SK-N-SH treated with all-trans-retinoic acid at 6 μM for 48 hours (cell line): ENCODE measurements at regions not wholly inside any gene's neighbourhood (a gene's known extent, or its start where the extent isn't known, plus 50 kb on each side); places are given as distances from the start of the nearest gene placed in this dataset.

Experiments used
- ATAC-seq: fragments of 200-7000 bp; cut with Tn5 transposase; 3 replicates; pipeline ENCODE4 v1.9.1; 2020; ENCODE audit warnings: mild to moderate bottlenecking, moderate library complexity
- ARNTL ChIP-seq: fragments of 450-650 bp; formaldehyde crosslinking; IDR thresholded peaks from 2 replicates; pipeline ENCODE4 v1.5.0; 2020; ENCODE audit warnings: low read depth, mild to moderate bottlenecking, moderate library complexity, borderline replicate concordance
- BACH2 ChIP-seq: fragments of 250-450 bp; sonication (Bioruptor Pico); IDR thresholded peaks from 2 replicates; pipeline ENCODE4 v1.9.0; 2021; ENCODE audit warnings: mild to moderate bottlenecking, borderline replicate concordance
- CREB5 ChIP-seq: fragments of 250-450 bp; sonication (Bioruptor Pico); IDR thresholded peaks from 2 replicates; pipeline ENCODE4 v1.5.1; 2020; ENCODE audit warnings: low read depth, mild to moderate bottlenecking, moderate library complexity
- CSDC2 ChIP-seq: fragments of 250-450 bp; sonication (Bioruptor Pico); IDR thresholded peaks from 2 replicates; pipeline ENCODE4 v1.5.0; 2020; ENCODE audit warnings: mild to moderate bottlenecking, moderate library complexity
- CSRNP3 ChIP-seq: fragments of 250-450 bp; sonication (Bioruptor Pico); IDR thresholded peaks from 2 replicates; pipeline ENCODE4 v1.5.1; 2021; ENCODE audit warnings: mild to moderate bottlenecking, moderate library complexity
- ESRRG ChIP-seq: fragments of 250-450 bp; sonication (Bioruptor Pico); IDR thresholded peaks from 2 replicates; pipeline ENCODE4 v1.6.1; 2021; ENCODE audit warnings: mild to moderate bottlenecking
- GLIS3 ChIP-seq: fragments of 250-450 bp; sonication (Bioruptor Pico); IDR thresholded peaks from 2 replicates; pipeline ENCODE4 v1.5.0; 2020; ENCODE audit warnings: mild to moderate bottlenecking, moderate library complexity
- ISL1 ChIP-seq: fragments of 250-450 bp; sonication (Bioruptor Pico); IDR thresholded peaks from 2 replicates; pipeline ENCODE4 v2.1.2; 2022; ENCODE audit warnings: mild to moderate bottlenecking, moderate library complexity
- OSR1 ChIP-seq: fragments of 250-450 bp; sonication (Bioruptor Pico); IDR thresholded peaks from 2 replicates; pipeline ENCODE4 v1.8.0; 2022; ENCODE audit warnings: moderate library complexity, mild to moderate bottlenecking, inconsistent platforms
- PATZ1 ChIP-seq: fragments of 250-450 bp; sonication (Bioruptor Pico); IDR thresholded peaks from 2 replicates; pipeline ENCODE4 v1.8.0; 2020; ENCODE audit warnings: mild to moderate bottlenecking, moderate library complexity, borderline replicate concordance
- POU6F1 ChIP-seq: fragments of 250-450 bp; sonication (Bioruptor Pico); IDR thresholded peaks from 2 replicates; pipeline ENCODE4 v1.8.0; 2021; ENCODE audit warnings: low read depth, mild to moderate bottlenecking, moderate library complexity, borderline replicate concordance
- PPARA ChIP-seq: fragments of 250-450 bp; sonication (Bioruptor Pico); IDR thresholded peaks from 2 replicates; pipeline ENCODE4 v1.5.0; 2020; ENCODE audit warnings: mild to moderate bottlenecking, borderline replicate concordance
- RARB ChIP-seq: fragments of 250-450 bp; sonication (Bioruptor Pico); IDR thresholded peaks from 2 replicates; pipeline ENCODE4 v1.8.0; 2021; ENCODE audit warnings: mild to moderate bottlenecking, moderate library complexity
- SNAI2 ChIP-seq: fragments of 250-450 bp; sonication (Bioruptor Pico); IDR thresholded peaks from 2 replicates; pipeline ENCODE4 v1.5.0; 2020; ENCODE audit warnings: mild to moderate bottlenecking, moderate library complexity
- TCF4 ChIP-seq: fragments of 250-450 bp; sonication (Bioruptor Pico); IDR thresholded peaks from 2 replicates; pipeline ENCODE4 v1.8.0; 2021; ENCODE audit warnings: mild to moderate bottlenecking, moderate library complexity, borderline replicate concordance
- TOX ChIP-seq: fragments of 250-450 bp; sonication (Bioruptor Pico); IDR thresholded peaks from 2 replicates; pipeline ENCODE4 v1.8.0; 2021; ENCODE audit warnings: mild to moderate bottlenecking, moderate library complexity, borderline replicate concordance
- TSHZ2 ChIP-seq: fragments of 250-450 bp; sonication (Bioruptor Pico); IDR thresholded peaks from 2 replicates; pipeline ENCODE4 v1.5.0; 2020; ENCODE audit warnings: mild to moderate bottlenecking, moderate library complexity
- ZC3H10 ChIP-seq: fragments of 250-450 bp; sonication (Bioruptor Pico); IDR thresholded peaks from 2 replicates; pipeline ENCODE4 v1.5.1; 2021; ENCODE audit warnings: mild to moderate bottlenecking, moderate library complexity
- ZFP3 ChIP-seq: fragments of 250-450 bp; sonication (Bioruptor Pico); IDR thresholded peaks from 2 replicates; pipeline ENCODE4 v1.5.0; 2020; ENCODE audit warnings: mild to moderate bottlenecking, moderate library complexity
- ZFP30 ChIP-seq: fragments of 450-650 bp; formaldehyde crosslinking; IDR thresholded peaks from 2 replicates; pipeline ENCODE4 v1.5.0; 2022; ENCODE audit warnings: mild to moderate bottlenecking, moderate library complexity
- ZNF565 ChIP-seq: fragments of 450-650 bp; formaldehyde crosslinking; conservative IDR thresholded peaks from 2 replicates; pipeline ENCODE4 v1.5.0; 2020; ENCODE audit warnings: low read depth, mild to moderate bottlenecking, moderate library complexity
- ZNF70 ChIP-seq: fragments of 450-650 bp; formaldehyde crosslinking; IDR thresholded peaks from 2 replicates; pipeline ENCODE4 v1.5.0; 2020; ENCODE audit warnings: mild to moderate bottlenecking, moderate library complexity

GRCh38 chr6:3591970-3592369 is 135.1 kb upstream of the SLC22A23 start:
- TF ChIP-seq TCF4 (CRISPR knock-in tag) = no peak
- TF ChIP-seq ZNF565 (CRISPR knock-in tag) = no peak
- no peak for TF ChIP-seq ZFP3 (CRISPR knock-in tag)
- TF ChIP-seq ZC3H10 (CRISPR knock-in tag) = no peak
- no peak for TF ChIP-seq ISL1 (CRISPR knock-in tag)
- no peak for TF ChIP-seq OSR1 (CRISPR knock-in tag)
- ATAC-seq = no peak

GRCh38 chr6:3587660-3588059 is 130.8 kb upstream of the SLC22A23 start:
- ATAC-seq = no peak
- TF ChIP-seq CREB5 (CRISPR knock-in tag) (no peak), SNAI2 (CRISPR knock-in tag) (no peak), POU6F1 (no peak), ZNF70 (CRISPR knock-in tag) (no peak), ESRRG (CRISPR knock-in tag) (no peak), ZFP3 (CRISPR knock-in tag) (no peak), ZFP30 (CRISPR knock-in tag) (no peak), CSDC2 (no peak), PPARA (CRISPR knock-in tag) (no peak), TOX (no peak), RARB (CRISPR knock-in tag) (no peak), BACH2 (no peak), TSHZ2 (CRISPR knock-in tag) (no peak), ISL1 (CRISPR knock-in tag) (no peak), CSRNP3 (CRISPR knock-in tag) (no peak), ARNTL (CRISPR knock-in tag) (no peak), OSR1 (CRISPR knock-in tag) (no peak), GLIS3 (CRISPR knock-in tag) (no peak)
- TF ChIP-seq, all 23 proteins: peak for 0

GRCh38 chr6:3585320-3585935 is 128.6 kb upstream of the SLC22A23 start:
- TF ChIP-seq PPARA (CRISPR knock-in tag) (no peak), SNAI2 (CRISPR knock-in tag) (no peak), ARNTL (CRISPR knock-in tag) (no peak), ZC3H10 (CRISPR knock-in tag) (no peak), PATZ1 (CRISPR knock-in tag) (no peak)
- ATAC-seq = peak; percentile 32; the same call in 1 of the 3 replicates
